K562 (cell line): ENCODE measurements at regions not wholly inside any gene's neighbourhood (a gene's known extent, or its start where the extent isn't known, plus 50 kb on each side); places are given as distances from the start of the nearest gene placed in this dataset.

Experiments
- ATAC-seq: fragments of 200-7000 bp; cut with Tn5 transposase; 3 replicates; pipeline ENCODE4 v1.9.1; 2020; ENCODE audit warnings: moderate library complexity
- BruUV-seq: library from RNA; stranded (reverse); fragments of 400-500 nt; replicated peaks from 2 replicates; lab custom pipeline; 2021; lab: Mats Ljungman, UMichigan
- CTCF ChIA-PET: fragments of 300-600 bp; formaldehyde crosslinking; extraction: SDS; loops from one replicate; lab custom pipeline; 2021; ENCODE audit warnings: low intra/inter-chr PET ratio; lab: Yijun Ruan, JAX
- POLR2A ChIA-PET: fragments of 300-600, 350-650 bp; sonication (Branson Sonifier 250); formaldehyde crosslinking; extraction: SDS; loops from one replicate; lab custom pipeline; 2021; ENCODE audit warnings: antibody characterized with exemption, inconsistent platforms; lab: Yijun Ruan, JAX
- DNase-seq, 4 experiments: peaks; one replicate each; pipeline versions ENCODE4 v3.0.0 to v3.0.0-alpha.2; 2011 to 2018; ENCODE audit warnings: low spot score in 3 of 4, mixed read lengths in 3 of 4; ENCODE audit errors: extremely low read depth in 1 of 4
- FAIRE-seq: peaks from 2 replicates; lab custom pipeline; 2011; peaks lifted over from hg19 to GRCh38; lab: Jason Lieb, UNC
- H2AFZ ChIP-seq: 2 replicates; pipeline ENCODE4 v1.6.0; 2011; ENCODE audit warnings: low read depth, low read length, control low read depth, inconsistent platforms
- H3K27ac ChIP-seq: fragments of 200-600 bp; 3 replicates; pipeline ENCODE4 v1.8.0; 2011; ENCODE audit warnings: low read depth, mild to moderate bottlenecking, control low read depth, inconsistent platforms, low read length, moderate library complexity, mixed read lengths; ENCODE audit errors: extremely low read depth
- H3K27me3 ChIP-seq, 2 experiments: fragments of 300-600 bp in 1 of 2; 2 replicates in 1 of 2; 3 replicates in 1 of 2; pipeline versions ENCODE4 v1.6.0 to v1.8.0; 2011; ENCODE audit warnings: inconsistent platforms in 2 of 2, low read length in 2 of 2, mild to moderate bottlenecking in 1 of 2, mixed read lengths in 1 of 2, moderate library complexity in 1 of 2; ENCODE audit not compliant: control insufficient read depth in 2 of 2, insufficient read depth in 2 of 2
- H3K36me3 ChIP-seq: fragments of 300-600 bp; 3 replicates; pipeline ENCODE4 v1.8.0; 2011; ENCODE audit warnings: mild to moderate bottlenecking, low read length, inconsistent platforms; ENCODE audit not compliant: control insufficient read depth, insufficient read depth
- H3K4me1 ChIP-seq, 2 experiments: fragments of 200-600 bp in 1 of 2; replicated peaks in 1 of 2; 2 replicates in 1 of 2; 3 replicates in 1 of 2; pipeline versions ENCODE4 v1.5.1 to v1.8.0; 2011; ENCODE audit warnings: inconsistent platforms in 2 of 2, low read length in 2 of 2, mild to moderate bottlenecking in 1 of 2, mixed read lengths in 1 of 2, moderate library complexity in 1 of 2; ENCODE audit not compliant: control insufficient read depth in 2 of 2, insufficient read depth in 2 of 2
- H3K4me2 ChIP-seq: 2 replicates; pipeline ENCODE4 v1.6.1; 2011; ENCODE audit warnings: low read length, control low read depth, inconsistent platforms, mixed read lengths; ENCODE audit not compliant: insufficient read depth
- H3K4me3 ChIP-seq: fragments of 200-600 bp; sonication (generic), shearing (Covaris generic); 2 replicates; pipeline ENCODE4 v1.5.1; 2016; ENCODE audit warnings: control low read depth, inconsistent platforms
- H3K79me2 ChIP-seq: fragments of 200-600 bp; 3 replicates; pipeline ENCODE4 v1.8.0; 2011; ENCODE audit warnings: low read length, inconsistent platforms; ENCODE audit not compliant: control insufficient read depth, insufficient read depth
- H3K9ac ChIP-seq, 2 experiments: 2 replicates each; pipeline versions ENCODE4 v1.6.0 to v1.6.1; 2011; ENCODE audit warnings: low read depth in 2 of 2, low read length in 2 of 2, control low read depth in 1 of 2, inconsistent platforms in 1 of 2, mild to moderate bottlenecking in 1 of 2, mixed read lengths in 1 of 2; ENCODE audit not compliant: insufficient read depth in 1 of 2
- H3K9me1 ChIP-seq: one replicate; pipeline ENCODE4 v1.6.0; 2011; ENCODE audit warnings: inconsistent platforms, mild to moderate bottlenecking, low read length, moderate library complexity; ENCODE audit not compliant: control insufficient read depth, insufficient read depth
- H3K9me3 ChIP-seq: replicated peaks from 2 replicates; pipeline ENCODE4 v1.5.1; 2011; ENCODE audit warnings: low read depth, low read length, inconsistent platforms; ENCODE audit not compliant: control insufficient read depth, insufficient read depth
- H4K20me1 ChIP-seq: replicated peaks from 2 replicates; pipeline ENCODE4 v1.6.1; 2011; ENCODE audit warnings: low read length, inconsistent platforms, mixed read lengths; ENCODE audit not compliant: control insufficient read depth, insufficient read depth
- FOXA3 ChIP-seq, 2 experiments: fragments of 450-650 bp in 1 of 2; sonication (generic) in 1 of 2; formaldehyde crosslinking; IDR thresholded peaks in 1 of 2; conservative IDR thresholded peaks in 1 of 2; 2 replicates each; pipeline versions ENCODE4 v1.4.0 to v1.8.0; 2020 to 2022; ENCODE audit warnings: mild to moderate bottlenecking in 2 of 2, missing genetic modification reagents in 1 of 2
- MCM7 ChIP-seq, 2 experiments: fragments of 450-650 bp; IDR thresholded peaks; 2 replicates each; pipeline ENCODE4 v1.6.1; 2016 to 2018
- NR2C1 ChIP-seq, 2 experiments: fragments of 450-650 bp; IDR thresholded peaks; 2 replicates each; pipeline ENCODE4 v1.6.1; 2017; ENCODE audit warnings: mild to moderate bottlenecking in 2 of 2, antibody characterized with exemption in 1 of 2, inconsistent platforms in 1 of 2, missing compliant biosample characterization in 1 of 2, missing genetic modification characterization in 1 of 2
- PHB2 ChIP-seq: fragments of 450-650 bp; IDR thresholded peaks from 2 replicates; pipeline ENCODE4 v1.6.1; 2017; ENCODE audit warnings: low read depth
- POLR3A ChIP-seq: IDR thresholded peaks from 2 replicates; pipeline ENCODE4 v1.6.1; 2011; ENCODE audit warnings: borderline replicate concordance, mild to moderate bottlenecking, moderate library complexity; ENCODE audit not compliant: insufficient read length, insufficient read depth; ENCODE audit errors: extremely low read depth
- in situ Hi-C: fragments of 300-500 bp; cut with MboI; formaldehyde crosslinking; loops from 4 replicates; pipeline ENCODE4 v1.15.0; 2018; ENCODE audit warnings: inconsistent platforms, mixed read lengths
- intact Hi-C: fragments of 100-400 bp; cut with micrococcal nuclease; formaldehyde crosslinking; loops from 2 replicates; pipeline ENCODE4 v1.14.2; 2022
- TF ChIP-seq, protein P1 (sequence below): fragments of 450-650 bp; IDR thresholded peaks from 2 replicates; pipeline ENCODE4 v1.6.1; 2017; ENCODE audit warnings: antibody characterized with exemption
- TF ChIP-seq, protein P2 (sequence below): sonication (generic); formaldehyde crosslinking; IDR thresholded peaks from 2 replicates; pipeline ENCODE4 v1.8.0; 2023; ENCODE audit warnings: mild to moderate bottlenecking, missing genetic modification reagents

DNA sequence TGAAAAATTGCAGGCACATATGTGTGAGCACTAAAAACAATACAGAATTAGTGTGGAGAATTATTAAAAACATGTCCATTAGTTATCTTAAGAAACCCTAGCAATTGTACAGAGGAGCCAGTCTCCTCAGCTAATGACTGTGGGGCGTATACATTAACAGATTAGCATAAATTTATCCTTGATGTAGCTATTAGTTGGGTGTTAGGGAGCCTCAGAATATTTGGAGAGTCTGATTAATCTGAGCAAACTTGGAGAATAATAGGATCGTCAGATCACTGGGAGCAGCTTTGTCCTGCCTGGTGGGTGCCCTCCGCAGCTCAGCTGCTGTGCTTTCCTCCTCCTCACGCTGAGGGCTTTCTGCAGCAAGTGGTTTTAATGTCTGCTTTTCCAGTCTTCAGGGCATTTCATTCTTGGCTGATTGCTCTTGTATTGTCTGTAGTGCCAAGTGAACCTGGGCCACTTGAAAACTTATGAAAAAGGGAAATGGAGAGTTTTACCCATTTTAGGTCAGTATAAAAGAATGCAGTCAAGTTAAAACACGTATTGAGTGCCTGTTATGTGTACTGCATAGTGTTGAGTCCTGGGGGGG is 417.4 kb upstream of the SEMA6D start (continued):
- TF ChIP-seq POLR3A (no peak), PHB2 (no peak)
- TF ChIP-seq, protein P1, sequence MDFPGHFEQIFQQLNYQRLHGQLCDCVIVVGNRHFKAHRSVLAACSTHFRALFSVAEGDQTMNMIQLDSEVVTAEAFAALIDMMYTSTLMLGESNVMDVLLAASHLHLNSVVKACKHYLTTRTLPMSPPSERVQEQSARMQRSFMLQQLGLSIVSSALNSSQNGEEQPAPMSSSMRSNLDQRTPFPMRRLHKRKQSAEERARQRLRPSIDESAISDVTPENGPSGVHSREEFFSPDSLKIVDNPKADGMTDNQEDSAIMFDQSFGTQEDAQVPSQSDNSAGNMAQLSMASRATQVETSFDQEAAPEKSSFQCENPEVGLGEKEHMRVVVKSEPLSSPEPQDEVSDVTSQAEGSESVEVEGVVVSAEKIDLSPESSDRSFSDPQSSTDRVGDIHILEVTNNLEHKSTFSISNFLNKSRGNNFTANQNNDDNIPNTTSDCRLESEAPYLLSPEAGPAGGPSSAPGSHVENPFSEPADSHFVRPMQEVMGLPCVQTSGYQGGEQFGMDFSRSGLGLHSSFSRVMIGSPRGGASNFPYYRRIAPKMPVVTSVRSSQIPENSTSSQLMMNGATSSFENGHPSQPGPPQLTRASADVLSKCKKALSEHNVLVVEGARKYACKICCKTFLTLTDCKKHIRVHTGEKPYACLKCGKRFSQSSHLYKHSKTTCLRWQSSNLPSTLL = no peak

DNA sequence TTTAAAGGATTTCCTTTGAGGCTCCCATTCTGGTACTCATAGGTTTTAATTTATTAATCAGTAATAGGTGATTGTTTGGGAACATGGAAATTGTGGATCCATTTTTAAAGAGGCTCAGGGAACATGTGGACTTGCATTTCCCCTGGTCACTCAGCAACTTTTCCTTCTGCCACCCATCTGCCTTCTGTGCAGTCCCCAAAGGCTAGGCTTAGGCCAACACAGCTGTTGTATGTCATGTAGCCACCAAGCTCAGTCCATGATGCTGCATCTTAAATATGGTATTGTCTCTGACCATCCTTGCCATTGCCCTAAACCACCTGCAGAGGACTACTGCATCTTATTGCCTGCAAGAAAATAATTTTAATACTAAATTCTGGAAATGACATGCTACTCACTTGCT is 416.7 kb upstream of the SEMA6D start:
- no peak overlapping the region for H3K9ac ChIP-seq
- POLR2A ChIA-PET = no interaction called here

More for the DNA sequence above, 416.7 kb upstream of the SEMA6D start:
- no peaks in the 10 kb centered on the region for H3K36me3 ChIP-seq
- no peaks in the 10 kb centered on the region for H4K20me1 ChIP-seq
- no peak overlapping the region for H3K4me2 ChIP-seq
- H2AFZ ChIP-seq = no peak overlapping the region
- in situ Hi-C loops = no loop called here
- no peaks in the 10 kb centered on the region for H3K4me1 ChIP-seq
- CTCF ChIA-PET = no interaction called here
- no peak overlapping the region for H3K27ac ChIP-seq
- BruUV-seq = no TSS peak
- TF ChIP-seq MCM7 (IDR thresholded peaks at IDR 0.05) (no peak), FOXA3 (CRISPR knock-in tag; conservative IDR thresholded peaks at IDR 0.05 in 1 of 2, IDR thresholded peaks at IDR 0.05 in 1 of 2) (no peak), NR2C1 (IDR thresholded peaks at IDR 0.05) (no peak), NR2C1 (tag; IDR thresholded peaks at IDR 0.05) (no peak)
- TF ChIP-seq, protein P2, sequence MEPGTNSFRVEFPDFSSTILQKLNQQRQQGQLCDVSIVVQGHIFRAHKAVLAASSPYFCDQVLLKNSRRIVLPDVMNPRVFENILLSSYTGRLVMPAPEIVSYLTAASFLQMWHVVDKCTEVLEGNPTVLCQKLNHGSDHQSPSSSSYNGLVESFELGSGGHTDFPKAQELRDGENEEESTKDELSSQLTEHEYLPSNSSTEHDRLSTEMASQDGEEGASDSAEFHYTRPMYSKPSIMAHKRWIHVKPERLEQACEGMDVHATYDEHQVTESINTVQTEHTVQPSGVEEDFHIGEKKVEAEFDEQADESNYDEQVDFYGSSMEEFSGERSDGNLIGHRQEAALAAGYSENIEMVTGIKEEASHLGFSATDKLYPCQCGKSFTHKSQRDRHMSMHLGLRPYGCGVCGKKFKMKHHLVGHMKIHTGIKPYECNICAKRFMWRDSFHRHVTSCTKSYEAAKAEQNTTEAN (CRISPR knock-in tag) = no peak
- H3K4me3 ChIP-seq = no peak overlapping the region
- no peaks in the 10 kb centered on the region for H3K27me3 ChIP-seq
- H3K9me1 ChIP-seq = no peaks in the 10 kb centered on the region
- ATAC-seq (no peak), DNase-seq (no peak), FAIRE-seq (no peak)
- peaks cover 3% of the 10 kb centered on the region; the same call in 1 of the 2 replicates for H3K9me3 ChIP-seq
- no peaks in the 10 kb centered on the region for H3K79me2 ChIP-seq
- intact Hi-C loops = no loop called here
